SU-DHL-6 (cell line): ENCODE measurements at regions not wholly inside any gene's neighbourhood (a gene's known extent, or its start where the extent isn't known, plus 50 kb on each side); places are given as distances from the start of the nearest gene placed in this dataset.

ENCODE experiments used
- EZH2phosphoT487 ChIP-seq: fragments of 200-600 bp; sonication (generic), shearing (Covaris generic); conservative IDR thresholded peaks from 2 replicates; pipeline ENCODE4 v1.6.1; 2018; ENCODE audit warnings: mild to moderate bottlenecking, antibody characterized with exemption, low read length, moderate library complexity, mixed read lengths
- TF ChIP-seq, protein P1 (sequence below): fragments of 200-600 bp; sonication (generic); IDR thresholded peaks from one replicate; pipeline ENCODE4 v1.5.1; 2017; ENCODE audit warnings: antibody characterized with exemption, mild to moderate bottlenecking, low read length, moderate library complexity; ENCODE audit not compliant: insufficient read depth, poor library complexity, severe bottlenecking

DNA sequence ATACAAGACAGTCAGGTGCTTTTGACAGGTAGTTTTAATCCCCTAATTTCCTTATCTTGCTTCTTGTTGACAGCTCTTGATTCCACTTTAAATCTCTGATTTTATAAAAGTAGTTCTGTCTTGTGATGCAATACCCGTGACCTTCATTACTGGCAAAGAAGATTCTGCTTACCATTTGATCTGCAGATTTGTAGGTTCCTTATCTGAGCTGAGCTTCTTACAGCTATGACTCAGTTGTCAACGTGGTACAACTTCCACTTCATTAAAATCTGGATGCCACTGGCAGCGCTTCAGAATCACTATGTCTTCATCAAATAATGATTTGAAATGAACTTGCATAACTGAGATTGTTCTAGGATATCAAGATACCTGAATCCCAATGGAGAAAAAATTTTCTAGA, 543.6 kb upstream of the B3GALT2 start:
- TF ChIP-seq, protein P1, sequence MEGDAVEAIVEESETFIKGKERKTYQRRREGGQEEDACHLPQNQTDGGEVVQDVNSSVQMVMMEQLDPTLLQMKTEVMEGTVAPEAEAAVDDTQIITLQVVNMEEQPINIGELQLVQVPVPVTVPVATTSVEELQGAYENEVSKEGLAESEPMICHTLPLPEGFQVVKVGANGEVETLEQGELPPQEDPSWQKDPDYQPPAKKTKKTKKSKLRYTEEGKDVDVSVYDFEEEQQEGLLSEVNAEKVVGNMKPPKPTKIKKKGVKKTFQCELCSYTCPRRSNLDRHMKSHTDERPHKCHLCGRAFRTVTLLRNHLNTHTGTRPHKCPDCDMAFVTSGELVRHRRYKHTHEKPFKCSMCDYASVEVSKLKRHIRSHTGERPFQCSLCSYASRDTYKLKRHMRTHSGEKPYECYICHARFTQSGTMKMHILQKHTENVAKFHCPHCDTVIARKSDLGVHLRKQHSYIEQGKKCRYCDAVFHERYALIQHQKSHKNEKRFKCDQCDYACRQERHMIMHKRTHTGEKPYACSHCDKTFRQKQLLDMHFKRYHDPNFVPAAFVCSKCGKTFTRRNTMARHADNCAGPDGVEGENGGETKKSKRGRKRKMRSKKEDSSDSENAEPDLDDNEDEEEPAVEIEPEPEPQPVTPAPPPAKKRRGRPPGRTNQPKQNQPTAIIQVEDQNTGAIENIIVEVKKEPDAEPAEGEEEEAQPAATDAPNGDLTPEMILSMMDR, result no peak
- TF ChIP-seq EZH2phosphoT487, result no peak
